Hippocampal formation (tissue), 2 donors: ENCODE measurements at regions not wholly inside any gene's neighbourhood (a gene's known extent, or its start where the extent isn't known, plus 50 kb on each side); places are given as distances from the start of the nearest gene placed in this dataset.
"Not testable (repeated sequence)": the region's sequence is repeated elsewhere in the genome, so short reads cannot be mapped to it uniquely, and the experiment has no call there.

Source experiments
- DNase-seq, 2 donors: peaks; one replicate each; lab custom pipeline; 2025; lab: John Stamatoyannopoulos, UW

DNA sequence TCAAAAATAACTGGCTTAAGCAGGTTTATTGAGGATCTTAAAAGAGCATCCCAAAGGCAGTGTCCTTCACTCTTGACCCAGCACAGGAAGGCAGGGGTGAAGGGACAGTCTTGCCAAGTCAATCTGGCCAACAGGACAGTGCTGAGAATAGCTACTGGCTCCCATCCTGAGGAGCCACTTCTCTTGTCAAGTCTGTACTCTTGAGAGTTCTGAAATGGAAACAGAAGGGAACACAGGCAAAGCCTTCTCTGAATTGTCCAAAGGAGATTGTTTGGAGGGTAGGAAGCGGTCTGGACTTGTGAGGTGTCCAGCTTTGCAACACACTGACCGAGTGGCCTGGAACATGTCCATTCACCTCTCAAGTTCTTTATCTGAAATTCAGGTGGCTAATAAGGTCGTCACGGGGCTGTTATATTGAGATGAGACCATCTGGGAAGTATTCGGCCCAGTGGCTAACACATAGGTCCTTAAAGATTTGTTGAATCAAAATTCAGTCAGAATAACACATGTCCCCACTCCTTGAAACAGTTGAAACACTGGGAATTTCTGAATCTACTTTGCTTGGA lies 99.5 kb upstream of the FHL2 start:
- DNase-seq = no peak

DNA sequence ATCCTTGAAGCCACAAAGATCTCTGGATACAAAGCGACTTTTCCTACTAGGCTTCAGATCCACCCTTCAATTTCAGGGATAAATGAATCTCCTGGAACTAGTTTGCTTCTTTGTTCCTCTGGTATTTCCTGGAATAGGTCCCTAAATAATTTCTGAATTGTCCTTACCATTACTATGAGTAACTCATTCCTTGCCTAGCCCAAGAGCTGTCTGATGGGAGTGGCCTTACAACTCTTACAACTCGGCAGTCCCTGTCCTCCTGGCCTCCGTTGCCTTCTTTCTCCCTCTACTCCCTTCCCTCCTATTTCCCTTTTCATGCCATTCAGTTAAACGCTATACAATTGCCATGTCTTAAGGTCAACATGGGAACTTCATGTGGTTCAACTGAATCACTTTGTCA lies 98.2 kb upstream of the FHL2 start:
- no peak for DNase-seq

DNA sequence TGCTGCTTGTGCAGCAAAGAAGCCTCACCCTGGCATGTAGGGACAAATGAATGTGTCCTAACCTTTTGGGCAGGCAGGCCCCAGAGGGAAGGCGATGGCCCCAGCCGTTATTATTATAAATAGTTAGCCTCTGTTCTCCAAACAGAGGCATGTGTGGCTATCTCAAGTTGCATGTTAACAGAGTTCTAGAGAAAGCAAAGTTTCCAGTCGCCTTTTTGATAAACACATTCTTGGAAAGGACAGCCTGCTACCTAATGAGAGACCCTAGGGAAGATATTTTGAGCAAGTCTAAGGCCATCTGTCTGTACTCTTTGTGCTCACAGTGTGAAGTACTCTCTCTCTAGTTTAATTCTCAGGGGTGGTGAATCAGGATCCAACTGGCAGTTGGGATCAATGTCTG lies 97.4 kb upstream of the FHL2 start:
- DNase-seq = no peak

DNA sequence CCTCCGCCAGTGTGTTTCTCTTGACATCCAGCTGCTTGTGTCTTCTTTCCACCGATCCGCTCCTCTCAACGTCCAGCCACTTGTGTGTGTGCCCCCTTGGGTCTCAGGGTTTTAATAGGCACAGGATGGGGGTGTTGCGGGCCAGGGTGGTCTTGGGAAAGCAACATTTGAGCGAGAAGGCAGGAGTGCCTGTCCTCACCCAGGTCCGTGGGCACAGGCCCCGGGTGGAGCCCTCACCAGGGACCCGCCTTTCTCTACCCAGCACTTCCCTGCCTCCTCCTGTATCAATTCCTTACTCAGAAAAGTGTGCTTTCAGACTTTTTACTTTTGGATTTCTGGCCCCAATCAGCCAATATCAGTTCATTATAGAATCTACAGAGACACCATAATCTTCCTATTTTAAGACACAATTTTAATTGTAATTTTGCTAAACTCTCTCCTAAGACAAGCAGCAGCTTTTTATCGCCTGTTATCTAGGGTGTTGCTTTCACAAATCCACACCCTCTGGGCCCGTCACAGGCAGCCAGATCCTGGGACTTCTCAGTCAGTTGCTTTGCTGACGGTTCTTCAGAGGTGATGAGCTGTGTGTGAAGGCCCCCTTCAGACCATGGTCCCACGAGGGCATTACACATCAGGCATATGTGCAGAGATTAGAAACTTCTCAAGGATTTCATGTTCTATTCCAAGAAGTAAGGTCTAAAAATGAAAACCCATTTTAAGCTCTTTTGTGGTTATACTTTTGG lies 96.0 kb upstream of the FHL2 start:
- no peak for DNase-seq

DNA sequence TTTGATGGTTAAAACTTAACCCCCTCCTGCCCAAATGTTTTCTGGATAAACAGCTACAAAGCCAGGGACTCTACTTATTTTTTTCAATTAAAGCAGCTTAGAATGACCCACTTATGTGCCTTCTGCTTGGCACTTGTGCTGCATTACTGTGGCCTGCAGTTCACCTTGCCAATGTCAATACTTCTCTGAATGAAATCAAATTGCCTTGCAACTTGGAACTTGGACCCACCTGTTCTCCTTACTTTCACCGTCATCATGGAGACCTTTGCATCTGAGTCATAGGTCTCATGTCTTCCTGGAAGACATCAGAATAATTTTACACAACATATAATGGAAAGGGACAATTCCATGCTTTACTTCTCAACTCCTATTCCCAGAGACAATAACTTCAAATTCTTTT lies 92.1 kb upstream of the FHL2 start:
- no peak for DNase-seq

DNA sequence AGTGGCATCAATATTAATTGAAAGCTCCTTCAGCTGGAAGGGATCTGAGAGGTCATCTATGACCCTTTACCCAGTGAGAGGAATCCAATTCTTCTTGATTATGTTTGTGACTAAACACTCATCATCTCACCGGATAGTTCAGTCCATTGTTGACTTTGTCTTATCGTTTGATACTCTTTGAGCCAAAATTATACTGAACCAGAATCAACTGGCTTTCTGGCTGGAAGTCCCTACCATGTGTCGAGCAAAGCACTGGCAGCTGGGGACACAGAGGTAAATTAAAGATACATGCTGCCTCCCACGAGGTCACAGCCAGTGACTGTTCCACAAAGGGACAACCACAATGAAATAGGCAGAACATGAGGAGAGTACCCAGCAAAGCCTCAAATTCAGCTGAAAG lies 91.4 kb upstream of the FHL2 start:
- no peak for DNase-seq

DNA sequence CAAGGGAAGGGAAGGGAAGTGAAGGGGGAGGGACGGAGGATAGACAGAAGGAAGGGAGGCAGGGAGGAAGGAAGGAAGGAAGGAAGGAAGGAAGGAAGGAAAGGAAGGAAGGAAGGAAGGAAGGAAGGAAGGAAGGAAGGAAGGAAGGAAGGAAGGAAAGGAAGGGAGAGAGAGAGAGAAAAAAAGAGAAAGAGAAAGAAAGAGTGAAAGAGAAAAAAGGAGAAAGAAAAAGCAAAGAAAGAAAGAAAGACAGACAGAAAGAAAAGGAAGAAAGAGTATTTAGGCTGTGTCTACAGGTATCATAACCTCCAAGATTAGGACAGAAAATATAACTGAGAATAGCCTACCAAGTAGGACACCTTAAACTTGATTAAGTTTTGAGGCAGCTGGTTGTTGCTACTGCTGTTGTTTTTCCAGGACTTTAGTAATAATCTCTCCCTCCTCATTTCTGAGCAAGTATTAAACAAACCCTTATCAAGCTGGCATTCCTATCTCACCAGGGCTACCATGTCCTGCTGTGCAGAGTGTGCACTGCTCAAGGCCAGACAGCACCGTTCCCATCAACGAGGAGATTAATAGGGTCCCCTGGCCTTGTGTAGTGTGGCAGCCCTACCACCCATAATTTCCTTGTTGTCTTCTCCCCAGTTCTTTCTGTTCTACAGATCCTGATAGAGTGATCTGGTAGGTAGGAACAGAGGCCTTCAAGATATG lies 90.5 kb upstream of the FHL2 start:
- DNase-seq = no peak

DNA sequence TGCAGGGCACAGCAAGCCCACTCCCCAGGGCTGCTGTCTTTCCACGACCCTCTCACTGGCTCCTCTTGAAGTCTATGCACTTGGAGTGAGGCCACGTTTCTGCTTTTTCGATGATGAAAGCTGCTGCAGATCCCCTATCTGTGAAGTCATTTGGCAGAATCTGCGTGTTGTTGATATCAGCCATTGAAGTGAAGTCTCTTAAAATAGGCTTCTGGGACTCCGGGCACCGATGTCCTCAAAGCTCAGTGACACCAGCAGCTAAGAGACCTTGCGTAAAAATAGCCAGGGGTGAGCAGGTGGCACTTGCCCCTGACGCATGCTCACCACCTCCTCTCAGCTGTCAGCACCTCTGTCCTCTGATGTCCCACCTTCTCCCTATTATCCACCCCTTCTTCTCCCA lies 89.4 kb upstream of the FHL2 start:
- DNase-seq = no peak

DNA sequence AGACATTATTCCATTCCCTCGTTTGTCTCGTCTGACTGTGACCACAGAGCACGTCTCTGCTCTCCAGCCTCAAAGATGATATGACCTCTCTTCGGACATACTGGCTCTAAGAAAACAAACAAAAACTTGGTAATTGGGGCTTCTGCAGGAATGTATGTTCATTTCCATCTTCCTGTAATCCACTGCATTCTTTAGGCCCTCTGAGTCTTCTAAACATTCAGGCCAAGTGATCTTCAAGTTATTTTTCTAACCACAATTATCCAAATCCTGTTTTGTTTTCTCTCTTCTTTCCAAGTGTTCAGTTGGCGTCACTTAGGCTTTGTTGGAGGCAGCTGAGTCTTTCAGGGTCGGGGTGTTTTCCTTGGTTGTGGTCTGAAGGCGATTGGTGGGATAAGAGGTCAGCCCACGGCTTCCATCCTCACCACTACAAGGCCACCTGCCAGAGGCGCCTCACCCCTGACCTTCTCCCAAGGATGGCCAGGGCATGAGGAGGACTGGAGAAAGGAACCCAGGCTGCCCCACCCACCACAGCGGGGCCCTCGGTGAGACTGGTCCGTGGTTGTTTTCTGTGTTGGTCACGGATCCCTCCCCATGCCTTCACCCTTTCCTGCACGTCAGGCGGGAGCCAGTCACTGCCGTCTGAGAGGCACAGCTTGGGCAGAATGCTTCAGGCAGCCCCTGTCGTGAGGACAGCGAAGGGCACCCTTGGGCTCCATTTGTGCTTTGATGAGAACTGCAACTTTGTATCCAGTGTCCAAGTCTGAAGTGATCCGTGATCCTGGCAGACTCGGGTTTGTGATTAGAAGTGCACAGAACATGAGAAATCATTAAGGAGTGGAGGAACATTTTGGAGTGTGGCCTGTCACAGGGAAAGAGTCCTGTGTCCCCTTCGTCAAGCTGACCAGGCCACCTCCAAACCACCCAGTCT lies 88.6 kb upstream of the FHL2 start:
- no peak for DNase-seq

DNA sequence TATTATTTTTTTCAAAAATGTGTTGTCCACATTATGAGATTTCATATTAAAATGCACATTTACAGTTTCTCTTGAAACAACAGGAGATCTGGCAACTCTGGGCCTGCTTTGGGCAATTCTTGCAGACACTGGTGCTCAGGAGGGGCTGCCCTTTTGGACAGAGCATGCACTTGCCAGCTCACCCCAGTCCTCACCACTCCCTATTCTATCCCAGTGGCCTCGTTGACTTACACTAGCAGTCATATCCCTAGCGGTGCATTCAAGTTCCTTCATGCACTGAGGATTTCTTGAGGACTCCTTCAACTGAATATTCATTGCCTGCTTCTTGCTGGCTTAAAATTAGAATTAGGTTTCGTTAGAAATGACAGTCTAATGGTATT lies 87.9 kb upstream of the FHL2 start:
- DNase-seq = no peak

DNA sequence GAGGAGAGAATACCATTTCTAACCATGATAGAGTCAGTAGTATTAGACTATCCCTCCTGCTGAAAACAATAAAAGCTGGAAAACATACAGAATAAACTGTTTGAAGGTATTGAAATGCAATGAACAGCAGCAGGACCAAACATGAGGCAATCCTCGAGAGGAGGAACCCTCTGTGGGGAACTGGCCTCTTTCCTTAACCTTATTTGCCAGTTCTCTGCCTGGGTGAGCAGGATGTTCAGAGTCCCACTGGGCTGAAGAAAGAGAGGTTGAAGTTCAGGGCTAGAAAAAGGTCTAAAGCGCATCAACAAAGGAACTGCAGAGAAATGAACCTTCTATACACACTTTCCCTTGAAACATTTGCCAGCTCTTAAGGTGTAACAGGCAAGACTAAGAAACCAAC lies 79.8 kb upstream of the FHL2 start:
- DNase-seq = no peak

DNA sequence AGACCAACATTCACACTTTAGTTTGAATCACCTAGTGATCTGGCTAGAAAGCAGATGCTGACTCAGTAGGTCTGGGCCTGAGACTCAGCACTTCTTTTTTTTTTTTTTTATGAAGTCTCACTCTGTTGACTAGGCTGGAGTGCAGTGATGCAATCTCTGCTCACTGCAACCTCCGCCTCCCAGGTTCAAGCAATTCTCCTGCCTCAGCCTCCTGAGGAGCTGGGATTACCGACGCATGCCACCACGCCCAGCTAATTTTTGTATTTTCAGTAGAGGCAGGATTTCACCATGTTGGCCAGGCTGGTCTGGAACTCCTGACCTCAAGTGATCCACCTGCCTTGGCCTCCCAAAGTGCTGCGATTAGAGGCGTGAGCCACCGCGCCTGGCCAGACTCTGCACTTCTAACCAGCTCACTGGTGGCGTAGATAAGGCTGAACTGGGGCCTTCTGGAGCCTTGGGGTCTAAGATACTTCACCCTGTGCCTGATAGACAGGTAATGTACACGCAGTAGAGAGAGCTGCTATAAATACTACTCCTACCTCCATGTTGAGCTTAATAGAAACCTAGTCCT lies 78.3 kb upstream of the FHL2 start:
- not testable (repeated sequence) for DNase-seq

DNA sequence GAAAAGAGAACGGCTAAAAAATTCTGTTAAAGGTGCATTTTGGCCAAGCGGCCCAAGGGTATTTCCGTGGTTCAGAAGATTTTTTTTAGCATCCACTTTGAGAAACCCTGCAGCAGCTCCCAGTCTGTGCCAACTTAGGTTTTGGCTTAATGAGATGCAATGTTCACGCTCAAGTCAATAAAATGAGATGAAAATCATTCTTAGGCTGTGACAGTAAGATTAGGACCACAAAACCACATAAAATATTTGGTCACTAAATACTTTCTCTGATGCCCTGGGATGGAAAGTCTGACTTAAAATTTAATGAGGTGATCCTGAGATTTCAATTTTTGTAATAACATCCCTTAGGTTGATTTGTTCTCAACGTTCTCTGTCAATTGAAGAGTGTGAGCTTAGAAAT lies 74.2 kb upstream of the FHL2 start:
- DNase-seq = no peak

DNA sequence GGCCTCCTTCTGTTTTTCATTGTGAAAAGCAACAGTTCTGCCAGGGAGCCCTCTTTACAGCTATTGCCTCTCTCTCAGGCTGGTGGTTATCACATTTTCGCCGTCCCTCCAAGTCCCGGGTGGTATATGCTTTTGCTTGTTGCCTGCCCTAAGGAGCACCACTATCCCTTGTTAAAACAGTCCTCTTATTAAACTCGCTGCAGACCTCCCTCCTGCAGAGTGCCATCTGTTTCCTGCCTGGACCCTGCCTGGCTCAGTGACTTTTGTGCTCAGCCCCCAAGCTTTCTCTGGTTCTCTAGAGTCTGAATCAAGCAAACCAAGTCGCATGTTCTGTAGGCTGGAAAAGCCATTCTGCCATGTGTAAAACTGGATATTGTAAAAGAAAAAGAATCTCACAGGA lies 72.1 kb upstream of the FHL2 start:
- DNase-seq = no peak

DNA sequence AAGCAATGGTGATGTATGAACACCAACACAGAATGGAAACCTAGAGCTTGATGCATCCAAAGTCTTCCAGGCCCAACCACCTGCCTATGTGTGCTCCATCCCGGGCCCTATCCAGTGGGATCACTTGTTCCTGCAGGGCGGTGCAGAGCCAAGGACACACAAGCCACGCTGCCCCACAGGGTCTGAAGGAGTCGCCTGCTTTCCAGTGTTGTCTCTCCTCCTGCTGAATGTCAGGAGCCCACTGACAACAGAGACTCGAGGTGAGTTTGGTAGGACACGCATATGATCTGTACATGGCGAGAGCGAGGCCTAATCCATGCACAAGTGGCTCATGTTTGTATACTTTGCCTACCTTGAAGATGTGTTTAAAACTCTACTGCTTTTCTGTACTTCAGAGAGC lies 70.9 kb upstream of the FHL2 start:
- no peak for DNase-seq

DNA sequence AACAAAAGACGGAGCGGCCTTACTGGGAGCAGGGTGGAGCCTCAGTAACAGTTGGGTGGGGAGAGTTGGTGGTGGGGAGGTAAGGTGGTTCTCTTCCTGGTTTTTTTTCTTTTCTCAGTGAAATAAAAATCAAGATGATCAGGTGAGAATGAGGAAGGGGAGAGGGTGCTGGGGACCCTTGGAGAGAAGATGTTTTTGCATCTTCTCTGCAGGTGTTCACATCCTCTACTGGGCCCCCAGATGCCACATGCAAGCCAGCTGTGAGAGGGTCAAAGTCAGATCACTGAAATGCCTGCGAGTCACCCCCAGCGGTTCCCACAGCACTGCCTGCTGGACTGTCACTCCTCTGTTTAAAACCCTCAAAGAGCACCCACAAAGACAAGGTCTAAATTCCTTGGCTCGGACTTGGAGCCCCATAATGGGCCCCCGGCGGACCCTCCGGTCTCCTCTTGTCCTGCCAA lies 69.8 kb upstream of the FHL2 start:
- no peak for DNase-seq

DNA sequence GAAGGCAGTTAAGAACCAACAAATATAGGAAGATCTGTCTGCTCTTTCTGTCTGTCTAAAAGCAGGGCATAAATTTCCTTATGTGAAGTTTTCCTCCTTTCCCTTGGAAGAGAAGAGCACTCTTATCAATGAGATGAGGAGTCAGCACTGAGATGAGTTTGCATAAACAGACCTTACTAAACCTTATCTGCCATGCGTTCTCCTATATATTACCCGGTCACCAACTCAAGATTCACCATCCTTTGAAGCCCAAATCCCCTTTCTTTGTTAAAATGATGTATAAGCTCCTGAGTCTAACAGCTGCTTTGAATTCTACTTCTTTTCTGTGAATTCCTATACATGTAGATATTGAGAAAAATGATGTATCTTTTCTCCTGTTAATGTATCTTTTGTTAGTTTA lies 65.5 kb upstream of the FHL2 start:
- no peak for DNase-seq

DNA sequence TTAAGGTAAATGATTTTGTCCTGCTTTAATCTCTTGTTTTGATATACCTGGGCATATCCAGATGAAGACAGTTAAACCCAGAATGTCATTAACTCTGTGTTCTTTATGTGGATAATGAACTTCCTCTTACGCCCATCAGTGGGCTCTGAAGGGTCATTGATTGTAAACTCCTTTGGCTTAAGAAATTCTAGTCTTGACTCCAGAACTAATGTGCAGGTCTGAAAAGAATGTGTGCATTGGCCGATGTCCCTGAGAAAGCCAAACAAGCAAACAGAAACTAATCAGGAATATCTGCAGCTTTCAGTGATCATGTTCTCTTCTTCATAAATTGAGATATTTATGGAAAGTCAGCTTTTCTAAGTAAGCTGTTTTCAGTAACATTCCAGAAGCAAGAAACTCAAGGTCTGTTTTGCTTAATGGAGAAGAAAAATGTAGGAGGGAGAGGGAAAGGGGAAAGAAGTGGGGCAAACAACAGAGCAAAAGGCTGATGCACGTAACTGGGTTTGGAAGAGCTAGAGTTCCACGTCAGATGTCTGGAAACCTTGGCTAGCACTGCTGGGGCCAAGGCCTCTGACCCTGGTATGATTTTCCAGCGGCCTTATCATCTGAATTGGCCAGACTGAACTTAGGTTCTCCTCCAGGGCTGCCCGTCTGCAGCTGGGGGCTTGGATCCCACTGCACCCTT lies 61.3 kb upstream of the FHL2 start:
- no peak for DNase-seq

DNA sequence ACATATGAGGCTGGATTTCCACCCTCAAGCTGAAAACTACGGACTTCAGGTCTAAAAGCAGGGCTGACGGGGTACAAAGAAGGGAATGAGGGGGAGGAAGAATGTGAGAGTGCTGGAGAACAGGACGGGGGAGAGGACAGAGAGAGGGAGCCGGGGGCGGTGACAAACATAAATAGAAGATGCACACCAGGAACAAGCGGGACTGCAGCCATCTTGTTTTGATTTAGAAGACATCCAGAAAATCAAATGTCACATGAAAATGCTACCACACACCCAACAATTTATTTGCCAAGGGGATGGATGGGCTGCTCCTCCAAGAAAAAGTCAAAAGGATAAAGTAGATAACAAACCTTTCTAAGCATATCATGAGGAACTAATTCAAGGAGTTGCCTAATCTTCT lies 59.2 kb upstream of the FHL2 start:
- no peak for DNase-seq

DNA sequence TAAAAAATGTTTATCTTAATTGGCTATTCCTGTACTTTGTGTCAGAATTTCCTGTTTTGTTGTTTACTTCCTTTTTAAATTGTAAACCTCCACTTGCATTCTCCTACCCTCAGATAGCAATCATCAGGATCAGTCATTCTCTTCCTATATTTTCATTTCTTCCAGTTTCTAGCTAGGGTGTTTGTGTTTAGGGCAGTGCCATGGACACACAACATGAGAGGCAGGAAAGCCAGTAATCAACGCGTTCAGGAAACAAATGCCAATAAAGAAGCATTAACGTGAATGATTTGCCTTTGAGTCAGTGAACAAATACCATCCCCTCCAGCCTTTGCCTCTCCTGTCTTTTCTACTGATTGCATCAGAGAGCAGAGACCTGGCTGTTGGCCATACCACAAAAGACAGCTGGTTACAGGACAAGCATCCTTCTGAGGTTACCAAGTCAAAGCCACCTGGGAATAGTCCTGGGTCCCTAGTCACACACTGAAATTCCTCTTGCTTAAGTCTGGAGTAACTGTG lies 56.7 kb upstream of the FHL2 start:
- no peak for DNase-seq

DNA sequence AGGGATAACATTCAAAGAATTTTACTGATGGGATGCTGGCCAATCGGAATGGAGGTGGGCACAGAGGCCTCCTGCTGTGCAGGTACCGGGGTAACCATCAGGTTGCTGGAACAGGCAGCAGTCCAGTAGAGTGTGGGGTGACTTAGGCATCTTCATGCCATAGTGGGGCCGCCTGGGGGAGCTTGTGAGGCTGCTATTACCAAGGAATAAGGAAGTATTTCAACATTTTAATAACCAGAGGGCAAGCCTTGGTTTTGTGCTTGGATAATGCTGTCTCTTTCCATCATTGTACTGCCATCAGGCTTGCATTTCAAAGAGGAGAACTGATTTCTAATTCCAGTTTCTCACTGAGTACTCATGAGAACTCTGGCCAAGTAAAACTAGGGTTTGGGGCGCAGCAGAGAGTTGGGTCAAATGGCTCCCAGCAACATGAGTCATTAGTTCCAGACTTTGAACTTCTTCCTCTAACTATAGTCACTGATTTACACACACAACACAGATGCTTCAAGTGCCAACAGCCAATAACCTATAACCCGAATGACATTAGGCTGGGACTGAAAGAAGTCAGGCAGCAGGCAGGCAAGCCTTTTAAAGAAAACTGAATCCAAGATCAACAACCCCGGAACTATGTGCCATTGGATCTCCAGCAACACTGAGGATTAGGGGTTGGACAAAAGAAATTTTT lies 56.1 kb upstream of the FHL2 start:
- DNase-seq = no peak
